ENCODE measurements at regions not wholly inside any gene's neighbourhood (a gene's known extent, or its start where the extent isn't known, plus 50 kb on each side); places are given as distances from the start of the nearest gene placed in this dataset.
"Not testable (repeated sequence)": the region's sequence is repeated elsewhere in the genome, so short reads cannot be mapped to it uniquely, and the experiment has no call there.

DNA sequence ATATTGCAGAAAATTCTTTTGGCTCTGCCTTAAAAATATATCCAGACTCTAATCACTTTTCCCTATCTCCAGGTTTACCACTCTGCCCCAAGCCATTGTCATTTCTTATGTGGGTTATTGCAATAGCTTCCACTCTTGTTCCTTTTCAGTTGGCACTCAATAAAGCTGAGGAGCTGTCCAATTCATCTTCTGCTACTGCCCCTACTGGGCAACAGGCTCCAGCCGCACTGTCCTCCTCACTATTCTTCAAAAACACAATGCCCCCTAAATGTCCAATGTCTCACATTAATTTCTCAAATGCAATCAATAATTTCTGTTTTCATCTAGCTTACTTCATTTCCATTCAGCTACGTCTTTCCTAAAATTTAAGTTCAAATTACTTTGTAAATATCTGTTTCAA is 1262.5 kb upstream of the CDH2 start:
- H3K27me3 Mint-ChIP-seq, result no peaks in the 10 kb centered on the region
- H3K4me3 Mint-ChIP-seq, result no peak overlapping the region
- H3K4me1 Mint-ChIP-seq, result no peaks in the 10 kb centered on the region
- peaks cover 22% of the 10 kb centered on the region for H3K9me3 Mint-ChIP-seq
- CTCF ChIA-PET, result no interaction called here
- no peak overlapping the region for H3K27ac Mint-ChIP-seq
- no peaks in the 10 kb centered on the region for H3K36me3 Mint-ChIP-seq (ENCODE audit: low read depth)
- POLR2A ChIA-PET, result no interaction called here
- no peak for DNase-seq

DNA sequence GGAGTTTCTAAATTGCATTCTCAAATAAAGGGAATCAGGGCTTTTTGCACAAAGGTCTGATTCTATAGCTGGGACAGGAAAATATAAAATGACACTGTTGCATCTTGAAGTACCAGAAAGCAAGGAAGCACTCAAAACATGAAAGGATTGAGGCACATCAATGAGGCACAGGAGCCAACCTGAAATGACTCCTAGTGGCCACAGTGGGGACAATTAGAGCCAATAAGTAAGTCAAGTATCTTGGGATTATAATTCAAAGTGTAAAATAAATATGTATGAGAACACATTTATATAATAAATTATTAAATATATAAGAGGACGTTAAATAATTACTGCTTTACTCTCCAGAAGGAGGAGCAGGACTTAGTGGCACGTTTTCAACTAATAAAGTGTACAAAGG is 1259.5 kb upstream of the CDH2 start:
- no peaks in the 10 kb centered on the region for H3K36me3 Mint-ChIP-seq (ENCODE audit: low read depth)
- no peak overlapping the region for H3K4me3 Mint-ChIP-seq

DNA sequence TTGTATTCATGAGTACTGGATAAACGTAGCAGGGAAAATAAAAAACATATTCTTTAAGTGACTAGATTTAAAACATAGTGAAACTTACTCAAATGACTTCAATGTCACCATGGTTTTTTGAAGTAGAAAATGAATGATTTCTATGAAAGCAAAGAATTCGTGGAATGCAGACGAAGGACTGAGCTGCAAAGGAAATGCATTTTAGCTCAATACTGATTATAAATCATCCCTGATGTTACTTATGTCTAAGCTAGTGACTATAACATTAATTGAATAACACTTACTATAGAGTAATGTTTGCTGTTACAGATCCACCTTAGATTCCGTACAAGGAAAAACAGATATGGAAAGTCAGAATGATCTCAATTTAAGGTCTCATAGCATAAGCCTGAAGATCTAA is 1257.7 kb upstream of the CDH2 start:
- no peak for DNase-seq

More for the DNA sequence above, 1259.5 kb upstream of the CDH2 start:
- Mint-ChIP-seq H3K27ac (no peak overlapping the region), H3K27me3 (no peaks in the 10 kb centered on the region), H3K9me3 (peaks cover 22% of the 10 kb centered on the region), H3K4me1 (no peaks in the 10 kb centered on the region)
- no peak for DNase-seq
- CTCF ChIA-PET, result no interaction called here
- POLR2A ChIA-PET, result no interaction called here

DNA sequence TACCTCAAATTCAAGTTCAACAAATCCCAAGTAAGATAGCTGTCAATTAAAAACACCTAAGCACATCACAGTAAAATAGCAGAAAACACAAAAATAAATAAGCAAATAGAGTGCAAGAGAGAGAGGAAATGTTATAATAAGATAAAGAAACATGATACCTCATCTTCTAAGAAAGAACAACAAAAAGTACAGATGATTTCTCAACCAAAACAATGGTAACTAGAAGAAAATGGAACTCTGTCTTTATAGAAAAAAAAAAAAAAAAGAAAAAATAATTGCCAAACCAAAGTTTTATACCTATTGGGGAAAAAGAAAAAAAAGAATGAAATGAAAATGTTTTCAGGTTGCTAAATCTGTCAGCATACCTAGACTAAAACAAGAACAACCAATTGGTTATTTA is 1253.5 kb upstream of the CDH2 start:
- ChIA-PET POLR2A (no interaction called here), CTCF (no interaction called here)
- DNase-seq, result no peak
- no peak overlapping the region for H3K27ac Mint-ChIP-seq
- H3K9me3 Mint-ChIP-seq, result peaks cover 2% of the 10 kb centered on the region
- H3K4me1 Mint-ChIP-seq, result no peaks in the 10 kb centered on the region
- no peaks in the 10 kb centered on the region for H3K36me3 Mint-ChIP-seq (ENCODE audit: low read depth)
- no peaks in the 10 kb centered on the region for H3K27me3 Mint-ChIP-seq
- H3K4me3 Mint-ChIP-seq, result no peak overlapping the region

More for the DNA sequence above, 1257.7 kb upstream of the CDH2 start:
- CTCF ChIA-PET, result no interaction called here
- H3K9me3 Mint-ChIP-seq, result peaks cover 11% of the 10 kb centered on the region
- POLR2A ChIA-PET, result no interaction called here
- H3K4me1 Mint-ChIP-seq, result no peaks in the 10 kb centered on the region
- H3K27me3 Mint-ChIP-seq, result no peaks in the 10 kb centered on the region
- H3K27ac Mint-ChIP-seq, result no peak overlapping the region
- no peaks in the 10 kb centered on the region for H3K36me3 Mint-ChIP-seq (ENCODE audit: low read depth)
- H3K4me3 Mint-ChIP-seq, result no peak overlapping the region

DNA sequence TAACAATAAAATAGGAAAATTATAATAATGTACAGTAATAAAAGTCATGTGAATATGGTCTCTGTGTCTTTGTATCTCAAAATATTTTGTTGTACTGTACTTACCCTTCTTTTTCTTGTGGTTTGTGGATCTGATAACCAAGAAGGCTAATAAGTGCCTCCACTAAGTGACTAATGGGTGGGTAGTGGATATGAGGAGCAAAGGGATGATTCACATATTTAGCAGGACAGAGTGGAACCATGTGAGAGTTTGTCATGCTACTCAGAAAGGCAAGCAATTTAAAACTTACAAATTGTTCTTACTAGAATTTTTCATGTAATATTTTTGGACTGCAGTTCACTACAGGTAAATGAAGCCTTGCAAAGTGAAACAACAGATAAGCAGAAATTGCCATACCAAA is 1241.2 kb upstream of the CDH2 start:
- POLR2A ChIA-PET, result no interaction called here
- Mint-ChIP-seq H3K27ac (no peak overlapping the region), H3K9me3 (peaks cover 17% of the 10 kb centered on the region), H3K4me3 (no peak overlapping the region), H3K4me1 (no peaks in the 10 kb centered on the region), H3K27me3 (no peaks in the 10 kb centered on the region), H3K36me3 (ENCODE audit: low read depth) (no peaks in the 10 kb centered on the region)
- no peak for DNase-seq
- CTCF ChIA-PET, result no interaction called here

DNA sequence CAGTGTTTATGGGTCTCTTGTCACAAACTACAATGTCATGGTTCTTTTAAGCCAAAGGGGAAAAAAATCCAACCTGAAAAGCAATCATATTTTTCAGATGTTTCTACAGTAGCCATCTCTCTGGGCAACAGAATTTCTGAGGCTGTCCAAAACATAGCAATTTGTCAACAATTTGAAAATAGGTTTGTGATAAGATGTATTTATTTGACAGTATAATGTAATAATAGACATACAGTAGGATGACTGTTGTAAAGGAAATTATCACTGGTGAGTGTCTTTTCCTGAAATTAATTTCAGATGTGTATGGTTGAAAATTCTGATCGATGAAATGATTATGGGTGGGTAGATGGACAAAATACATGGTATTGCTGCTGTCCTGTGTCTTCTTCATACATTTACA is 1230.1 kb upstream of the CDH2 start:
- no peak overlapping the region for H3K4me3 Mint-ChIP-seq
- H3K27ac Mint-ChIP-seq, result no peak overlapping the region
- POLR2A ChIA-PET, result no interaction called here
- H3K4me1 Mint-ChIP-seq, result no peaks in the 10 kb centered on the region
- H3K27me3 Mint-ChIP-seq, result no peaks in the 10 kb centered on the region
- CTCF ChIA-PET, result no interaction called here
- no peaks in the 10 kb centered on the region for H3K9me3 Mint-ChIP-seq
- DNase-seq, result no peak
- no peaks in the 10 kb centered on the region for H3K36me3 Mint-ChIP-seq (ENCODE audit: low read depth)

DNA sequence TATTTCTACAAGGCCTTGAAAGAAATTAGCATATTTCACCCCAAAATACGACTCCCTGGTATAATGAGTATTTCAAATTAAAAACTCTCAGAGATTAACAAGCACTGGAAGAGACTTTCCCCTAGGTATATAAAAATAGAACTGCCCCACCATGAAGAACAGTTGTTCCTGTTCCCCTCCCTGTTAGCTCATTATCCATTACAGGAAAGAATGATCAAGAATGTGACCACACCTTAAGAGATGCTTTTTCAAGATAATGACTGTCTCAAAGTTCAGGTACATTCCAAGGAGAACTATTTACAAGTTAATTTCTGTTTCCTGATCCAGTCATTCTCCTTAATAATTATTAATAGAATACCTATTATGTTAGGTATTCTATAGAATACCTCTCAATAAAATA is 1220.6 kb upstream of the CDH2 start:
- no peaks in the 10 kb centered on the region for H3K4me1 Mint-ChIP-seq
- H3K27ac Mint-ChIP-seq, result no peak overlapping the region
- ChIA-PET POLR2A (no interaction called here), CTCF (no interaction called here)
- no peaks in the 10 kb centered on the region for H3K27me3 Mint-ChIP-seq
- no peak overlapping the region for H3K4me3 Mint-ChIP-seq
- DNase-seq, result no peak
- H3K36me3 Mint-ChIP-seq (ENCODE audit: low read depth), result no peaks in the 10 kb centered on the region
- H3K9me3 Mint-ChIP-seq, result peaks cover 31% of the 10 kb centered on the region

DNA sequence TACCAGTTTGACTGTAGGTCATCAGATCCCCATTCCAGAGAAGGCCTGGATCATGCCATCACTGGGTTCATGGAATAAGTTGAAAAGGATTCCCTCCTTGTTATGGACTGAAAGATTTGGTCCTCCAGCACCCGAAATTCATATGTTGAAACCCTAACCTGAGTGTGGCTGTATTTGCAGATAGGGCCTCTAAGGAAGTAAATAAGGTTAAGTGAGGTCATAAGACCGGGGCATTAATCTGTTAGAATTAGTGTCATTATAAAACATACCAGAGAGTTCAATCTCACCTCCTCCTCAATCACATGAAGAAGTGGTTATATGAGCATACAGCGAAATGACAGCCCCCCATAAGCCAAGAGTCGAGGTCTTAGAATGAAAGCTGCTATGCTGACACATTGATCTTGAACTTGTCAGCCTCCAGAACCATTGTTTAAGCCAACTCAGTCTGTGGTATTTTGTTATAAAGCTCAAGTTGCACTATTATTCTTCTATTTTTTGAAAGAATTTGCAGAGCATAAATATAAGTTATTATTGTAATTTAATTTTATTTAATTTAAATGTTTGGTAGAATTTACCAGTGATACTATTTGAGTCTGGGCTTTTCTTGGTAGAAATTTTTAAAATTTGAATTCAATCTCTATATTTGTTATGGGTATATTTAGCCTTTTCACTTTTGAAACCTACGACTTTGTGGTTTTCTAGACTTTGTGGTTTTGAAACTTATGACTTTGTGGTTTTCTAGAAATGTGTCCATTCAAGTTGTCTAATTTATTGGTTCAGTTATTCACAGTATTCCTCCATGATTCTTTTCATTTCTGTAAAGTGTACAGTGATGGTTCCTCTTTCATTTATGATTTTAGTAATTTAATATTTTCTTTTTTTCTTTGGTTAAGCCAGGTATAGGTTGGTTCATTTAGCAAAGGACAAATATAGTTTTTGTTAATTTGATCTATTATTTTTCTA is 1206.7 kb upstream of the CDH2 start:
- ChIA-PET POLR2A (no interaction called here), CTCF (no interaction called here)
- no peak overlapping the region for H3K27ac Mint-ChIP-seq
- DNase-seq, result no peak
- no peaks in the 10 kb centered on the region for H3K27me3 Mint-ChIP-seq
- no peaks in the 10 kb centered on the region for H3K4me1 Mint-ChIP-seq
- no peak overlapping the region for H3K4me3 Mint-ChIP-seq
- H3K9me3 Mint-ChIP-seq, result peaks cover 2% of the 10 kb centered on the region
- no peaks in the 10 kb centered on the region for H3K36me3 Mint-ChIP-seq (ENCODE audit: low read depth)

- Mint-ChIP-seq H3K27me3 (no peaks in the 10 kb centered on the region), H3K36me3 (ENCODE audit: low read depth) (no peaks in the 10 kb centered on the region), H3K4me1 (no peaks in the 10 kb centered on the region), H3K9me3 (no peaks in the 10 kb centered on the region), H3K4me3 (no peak overlapping the region), H3K27ac (no peak overlapping the region)
- DNase-seq, result no peak
- ChIA-PET CTCF (no interaction called here), POLR2A (no interaction called here)
Measured at GRCh38 chr18:29378651-29379136, 1201.8 kb upstream of the CDH2 start.

DNA sequence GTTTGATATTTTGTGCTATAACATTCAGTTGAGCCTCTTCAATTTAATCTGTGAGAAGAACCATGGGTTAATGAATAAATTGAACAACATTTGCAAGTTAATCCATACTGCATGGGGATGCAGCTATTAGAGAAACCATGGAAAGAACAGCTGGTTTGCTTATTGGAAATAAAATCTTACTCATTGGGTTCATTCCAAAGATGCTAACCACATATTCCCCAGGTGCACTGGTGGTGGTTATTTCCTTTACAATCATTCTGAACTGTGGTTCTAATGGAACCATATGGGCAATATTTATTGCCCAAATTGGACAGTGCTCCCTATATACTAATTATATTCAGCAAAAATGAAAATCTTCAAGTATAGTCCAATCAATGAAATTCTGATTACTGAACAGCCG is 1200.4 kb upstream of the CDH2 start:
- H3K9me3 Mint-ChIP-seq, result peaks cover 4% of the 10 kb centered on the region
- H3K36me3 Mint-ChIP-seq (ENCODE audit: low read depth), result no peaks in the 10 kb centered on the region
- no peak for DNase-seq
- ChIA-PET POLR2A (no interaction called here), CTCF (no interaction called here)
- no peaks in the 10 kb centered on the region for H3K27me3 Mint-ChIP-seq
- no peak overlapping the region for H3K27ac Mint-ChIP-seq
- H3K4me1 Mint-ChIP-seq, result no peaks in the 10 kb centered on the region
- H3K4me3 Mint-ChIP-seq, result no peak overlapping the region

- Mint-ChIP-seq H3K4me1 (no peaks in the 10 kb centered on the region), H3K4me3 (no peak overlapping the region), H3K36me3 (ENCODE audit: low read depth) (no peaks in the 10 kb centered on the region), H3K9me3 (peaks cover 4% of the 10 kb centered on the region), H3K27me3 (no peaks in the 10 kb centered on the region), H3K27ac (no peak overlapping the region)
- ChIA-PET POLR2A (no interaction called here), CTCF (no interaction called here)
- no peak for DNase-seq
Measured at GRCh38 chr18:29373000-29373399, 1196.1 kb upstream of the CDH2 start.

- DNase-seq, result no peak
- H3K4me3 Mint-ChIP-seq, result no peak overlapping the region
- CTCF ChIA-PET, result no interaction called here
- H3K9me3 Mint-ChIP-seq, result peaks cover 16% of the 10 kb centered on the region
- no peak overlapping the region for H3K27ac Mint-ChIP-seq
- POLR2A ChIA-PET, result no interaction called here
- no peaks in the 10 kb centered on the region for H3K4me1 Mint-ChIP-seq
- no peaks in the 10 kb centered on the region for H3K27me3 Mint-ChIP-seq
- no peaks in the 10 kb centered on the region for H3K36me3 Mint-ChIP-seq (ENCODE audit: low read depth)
Measured at GRCh38 chr18:29361843-29362242, 1184.9 kb upstream of the CDH2 start.

GRCh38 chr18:29360659-29361058 is 1183.7 kb upstream of the CDH2 start:
- CTCF ChIA-PET; H3K4me1 Mint-ChIP-seq; H3K36me3 Mint-ChIP-seq (ENCODE audit: low read depth); H3K4me3 Mint-ChIP-seq; DNase-seq; H3K27ac Mint-ChIP-seq; H3K27me3 Mint-ChIP-seq; POLR2A ChIA-PET: not testable (repeated sequence)
- H3K9me3 Mint-ChIP-seq, result peaks cover 20% of the 10 kb centered on the region

DNA sequence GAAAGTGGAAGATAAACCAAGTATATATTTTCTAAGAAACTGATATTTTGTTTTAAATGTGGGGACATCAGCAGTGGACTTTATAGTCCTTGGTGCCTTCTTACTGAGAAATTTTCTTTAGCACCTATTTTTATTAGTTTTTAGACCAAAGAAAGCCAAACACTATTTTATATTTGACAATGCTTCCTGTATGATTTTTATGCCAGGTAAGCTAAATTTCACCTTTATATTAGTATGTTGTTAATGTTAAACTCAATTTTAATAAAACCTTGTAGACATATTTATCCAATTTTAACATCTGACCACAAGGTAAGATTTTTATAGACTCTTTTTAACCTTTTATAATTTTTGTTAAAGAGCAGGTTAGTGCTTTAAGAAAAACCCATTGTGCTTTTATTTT is 1182.3 kb upstream of the CDH2 start:
- H3K27ac Mint-ChIP-seq; H3K4me3 Mint-ChIP-seq; CTCF ChIA-PET; H3K36me3 Mint-ChIP-seq (ENCODE audit: low read depth); H3K27me3 Mint-ChIP-seq; POLR2A ChIA-PET; H3K4me1 Mint-ChIP-seq; DNase-seq: not testable (repeated sequence)
- H3K9me3 Mint-ChIP-seq, result peaks cover 25% of the 10 kb centered on the region
